ENCODE measurements at regions not wholly inside any gene's neighbourhood (a gene's known extent, or its start where the extent isn't known, plus 50 kb on each side); places are given as distances from the start of the nearest gene placed in this dataset.

DNA sequence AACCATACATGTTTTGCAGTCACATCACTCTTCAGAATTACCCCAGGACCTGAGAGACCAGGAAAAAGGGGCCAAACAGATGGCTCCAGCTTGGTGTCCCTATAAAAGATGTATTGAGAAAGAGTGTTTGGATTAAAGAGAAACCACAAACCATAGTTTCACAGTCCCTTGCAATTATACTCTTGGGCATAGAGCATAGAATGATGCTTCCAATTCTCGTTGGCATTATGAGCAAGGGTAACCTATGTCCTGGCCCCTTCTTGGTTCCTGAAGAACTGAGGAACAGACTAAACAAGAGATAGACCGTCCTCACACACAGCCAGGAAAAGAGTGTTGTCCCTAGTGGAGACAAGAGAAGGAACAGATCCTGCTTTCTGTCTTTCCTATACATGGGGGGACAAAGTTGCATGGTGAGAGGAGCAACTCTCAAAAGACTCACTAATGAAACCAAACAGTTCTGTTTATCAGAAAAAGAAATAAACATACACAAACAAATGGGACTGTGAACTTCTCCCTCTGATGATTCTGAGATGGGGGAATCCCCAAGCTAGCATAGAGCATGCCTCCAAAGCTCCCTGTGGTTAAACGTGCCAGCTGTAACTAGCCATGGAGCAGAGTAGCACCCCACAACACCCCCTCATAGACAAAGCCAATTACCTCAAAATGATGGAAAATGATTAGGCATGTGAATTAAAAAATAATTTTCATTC is 908.6 kb downstream of the NTRK3 start:
- intact Hi-C loops (cut with DNase I), result no loop called here
- DNase-seq (ENCODE audit: low spot score), result no peak

DNA sequence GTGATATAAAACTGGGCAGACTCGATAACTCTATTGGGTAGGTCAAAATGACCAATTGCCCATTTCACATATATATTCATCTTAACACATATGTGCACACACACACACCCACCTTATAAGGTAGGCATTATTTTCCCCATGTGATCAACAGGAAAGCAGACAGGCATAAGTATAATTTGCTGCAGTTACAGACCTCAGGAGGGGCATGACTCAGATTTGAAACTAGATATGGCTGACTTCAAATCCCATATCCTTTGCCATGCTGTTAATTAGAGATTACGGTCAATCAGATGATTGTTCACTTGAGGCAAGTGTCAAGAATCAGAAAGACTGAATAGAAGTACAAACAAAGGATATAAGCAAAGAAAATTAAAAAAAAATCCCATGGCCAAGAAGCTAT is 910.6 kb downstream of the NTRK3 start:
- intact Hi-C loops (cut with DNase I), result no loop called here
- DNase-seq (ENCODE audit: low spot score), result no peak

- intact Hi-C loops (cut with DNase I), result no loop called here
- no peak for DNase-seq (ENCODE audit: low spot score)
Measured at GRCh38 chr15:87343966-87344365, 912.6 kb downstream of the NTRK3 start.

- intact Hi-C loops (cut with DNase I), result no loop called here
- no peak for DNase-seq (ENCODE audit: low spot score)
Measured at GRCh38 chr15:87340370-87340769, 916.2 kb downstream of the NTRK3 start.

- intact Hi-C loops (cut with DNase I), result no loop called here
- DNase-seq (ENCODE audit: low spot score), result no peak
Measured at GRCh38 chr15:87326269-87326668, 930.3 kb downstream of the NTRK3 start.

DNA sequence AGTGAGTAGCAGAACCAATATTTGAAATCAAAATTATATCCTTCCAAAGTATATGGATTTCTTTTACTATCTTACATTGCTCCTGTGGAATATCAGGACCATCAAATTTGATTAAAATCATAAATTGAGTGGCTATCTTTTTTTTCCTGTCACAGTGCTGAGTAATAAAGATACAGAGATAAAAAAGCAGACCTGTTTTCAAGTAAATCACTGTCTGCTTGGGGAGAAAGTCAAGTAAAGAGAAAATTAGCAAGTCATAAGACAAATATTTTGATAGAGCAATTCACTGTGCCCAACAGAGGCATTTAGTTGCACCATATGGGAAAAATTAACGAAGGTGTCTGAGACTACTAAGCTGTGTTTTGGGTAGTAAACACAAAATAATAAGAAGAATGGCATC is 933.7 kb downstream of the NTRK3 start:
- intact Hi-C loops (cut with DNase I), result no loop called here
- DNase-seq (ENCODE audit: low spot score), result no peak

DNA sequence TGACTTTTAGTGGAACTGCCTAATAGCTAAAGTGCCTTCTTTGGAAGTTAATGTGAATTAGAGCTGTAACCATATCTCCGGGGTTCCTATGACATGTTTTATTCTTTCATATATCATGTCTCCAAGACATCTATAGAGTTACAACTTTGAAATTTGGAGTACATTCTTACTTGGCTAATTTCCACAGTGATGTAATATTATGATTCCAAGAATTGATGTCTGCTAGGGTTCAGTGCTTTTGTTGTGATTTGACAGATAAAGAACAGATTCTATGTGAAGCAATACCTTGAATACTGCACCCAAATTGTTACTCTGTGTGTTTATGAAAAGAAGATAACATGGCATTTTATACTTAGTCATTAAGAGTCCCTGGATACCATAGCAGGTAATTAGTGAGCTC is 934.3 kb downstream of the NTRK3 start:
- intact Hi-C loops (cut with DNase I), result no loop called here
- no peak for DNase-seq (ENCODE audit: low spot score)

GRCh38 chr15:87317900-87318299 is 938.6 kb downstream of the NTRK3 start:
- DNase-seq (ENCODE audit: low spot score), result no peak
- intact Hi-C loops (cut with DNase I), result no loop called here

- no peak for DNase-seq (ENCODE audit: low spot score)
- intact Hi-C loops (cut with DNase I), result no loop called here
Measured at GRCh38 chr15:87312221-87312620, 944.3 kb downstream of the NTRK3 start.

GRCh38 chr15:87300146-87300545 is 956.4 kb downstream of the NTRK3 start:
- no peak for DNase-seq (ENCODE audit: low spot score)
- intact Hi-C loops (cut with DNase I), result no loop called here

GRCh38 chr15:87294854-87295253 is 961.7 kb downstream of the NTRK3 start:
- DNase-seq (ENCODE audit: low spot score), result no peak
- intact Hi-C loops (cut with DNase I), result no loop called here

GRCh38 chr15:87293031-87293430 is 963.5 kb downstream of the NTRK3 start:
- no peak for DNase-seq (ENCODE audit: low spot score)
- intact Hi-C loops (cut with DNase I), result no loop called here

GRCh38 chr15:87287156-87287555 is 969.4 kb downstream of the NTRK3 start:
- intact Hi-C loops (cut with DNase I), result no loop called here

DNA sequence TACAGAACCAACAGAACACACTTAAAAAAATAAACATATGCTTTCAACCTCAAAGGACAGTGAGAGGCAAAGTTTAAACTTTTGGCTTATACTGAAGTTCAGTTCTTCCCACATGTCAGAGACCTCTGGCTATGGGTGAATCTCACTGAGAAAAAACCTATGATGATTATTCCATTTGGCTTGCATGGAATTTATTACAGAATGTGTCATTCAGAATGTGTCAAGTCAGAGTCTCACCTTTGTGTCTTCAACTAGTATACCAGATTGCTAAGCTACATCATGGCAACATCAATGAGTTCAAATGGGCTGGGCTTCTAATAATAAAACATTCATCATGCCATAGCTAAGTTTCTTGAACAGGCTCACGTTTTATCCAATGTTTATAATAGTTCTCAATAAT is 987.0 kb downstream of the NTRK3 start:
- intact Hi-C loops (cut with DNase I), result no loop called here
- no peak for DNase-seq (ENCODE audit: low spot score)

More at GRCh38 chr15:87287156-87287555, 969.4 kb downstream of the NTRK3 start:
- DNase-seq (ENCODE audit: low spot score), result no peak

DNA sequence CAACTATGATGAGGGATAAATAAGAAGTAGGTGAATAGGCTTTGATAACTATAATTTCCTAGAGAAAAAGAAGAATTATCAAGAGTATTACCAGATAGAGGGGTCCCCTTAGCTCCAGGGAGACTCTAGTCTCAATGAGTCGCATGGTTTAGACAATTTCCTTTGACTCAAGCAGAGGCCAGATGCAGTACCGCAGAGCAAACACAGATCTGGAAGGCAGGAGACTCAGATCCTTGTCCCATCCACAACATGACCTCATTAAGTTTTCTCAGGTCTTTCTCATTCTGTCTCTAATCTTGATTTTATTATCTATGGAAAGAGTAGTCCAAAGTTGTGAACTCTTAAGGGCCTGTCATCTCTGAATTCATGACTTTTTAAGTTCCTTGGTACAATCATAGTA is 987.9 kb downstream of the NTRK3 start:
- no peak for DNase-seq (ENCODE audit: low spot score)
- intact Hi-C loops (cut with DNase I), result no loop called here

- DNase-seq (ENCODE audit: low spot score), result no peak
- intact Hi-C loops (cut with DNase I), result no loop called here
Measured at GRCh38 chr15:87267798-87268197, 988.7 kb downstream of the NTRK3 start.

- no peak for DNase-seq (ENCODE audit: low spot score)
- intact Hi-C loops (cut with DNase I), result no loop called here
Measured at GRCh38 chr15:87263871-87264270, 992.7 kb downstream of the NTRK3 start.

DNA sequence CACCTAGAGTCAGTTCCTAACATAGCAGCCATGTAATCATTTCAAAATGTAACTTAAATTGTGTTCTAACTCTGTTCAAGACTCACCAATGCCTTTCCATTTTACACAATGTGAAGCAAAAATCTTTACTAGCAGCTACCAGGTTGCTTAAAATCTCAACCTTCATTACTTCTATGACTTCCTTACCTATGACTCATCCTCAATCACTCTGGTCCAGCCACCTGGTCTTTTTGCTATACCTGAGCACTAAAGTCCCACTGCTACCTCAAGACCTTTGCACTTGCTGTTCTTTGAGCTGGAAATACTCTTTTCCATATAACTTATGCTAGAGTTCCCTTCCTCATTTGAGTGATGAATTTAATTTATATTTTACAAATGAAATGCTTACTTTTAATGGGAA is 993.2 kb downstream of the NTRK3 start:
- DNase-seq (ENCODE audit: low spot score), result no peak
- intact Hi-C loops (cut with DNase I), result no loop called here

GRCh38 chr15:87245592-87245991 is 1010.9 kb downstream of the NTRK3 start:
- intact Hi-C loops (cut with DNase I), result no loop called here
- no peak for DNase-seq (ENCODE audit: low spot score)

GRCh38 chr15:87243474-87243873 is 1013.1 kb downstream of the NTRK3 start:
- no peak for DNase-seq (ENCODE audit: low spot score)
- intact Hi-C loops (cut with DNase I), result no loop called here

DNA sequence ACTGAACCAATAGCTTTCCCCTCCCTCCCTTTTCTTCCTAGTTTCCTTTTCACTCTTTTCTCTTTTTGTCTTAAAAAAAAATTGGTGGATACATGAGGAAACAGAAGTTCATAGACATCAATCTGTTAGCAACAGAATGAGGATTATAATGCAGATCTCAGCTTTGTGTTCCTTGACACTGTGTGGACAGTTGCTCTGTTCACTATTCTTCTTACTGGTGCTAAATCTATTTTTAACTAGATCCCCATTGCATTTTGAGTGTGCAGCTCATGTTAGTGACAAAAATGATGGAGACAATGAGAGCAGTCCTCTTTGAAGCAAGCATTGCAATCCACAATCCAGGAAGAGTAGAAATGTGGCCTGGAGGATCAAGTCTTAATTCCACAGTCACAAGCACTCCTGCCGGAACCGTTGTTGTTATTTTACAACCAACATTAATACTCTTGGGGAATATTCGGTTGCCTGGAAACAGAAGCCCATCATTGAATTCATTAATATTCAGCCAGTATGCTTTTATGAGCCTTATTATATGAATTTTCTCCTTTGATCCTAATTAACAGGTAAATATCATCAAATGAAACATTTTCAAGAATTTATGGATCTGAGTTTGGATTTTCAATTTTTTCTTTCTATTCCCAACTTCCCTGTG is 1016.8 kb downstream of the NTRK3 start:
- DNase-seq (ENCODE audit: low spot score), result no peak
- intact Hi-C loops (cut with DNase I), result no loop called here
